ENCODE measurements at regions not wholly inside any gene's neighbourhood (a gene's known extent, or its start where the extent isn't known, plus 50 kb on each side); places are given as distances from the start of the nearest gene placed in this dataset.
"Not testable (repeated sequence)": the region's sequence is repeated elsewhere in the genome, so short reads cannot be mapped to it uniquely, and the experiment has no call there.

GRCh38 chr4:3644849-3645627, 112.8 kb upstream of the LRPAP1 start:
- Mint-ChIP-seq H3K4me1 (ENCODE audit: low read depth) (no peaks in the 10 kb centered on the region), H3K27me3 (no peaks in the 10 kb centered on the region), H3K27ac (no peak overlapping the region), H3K4me3 (no peak overlapping the region), H3K36me3 (ENCODE audit: low read depth) (no peaks in the 10 kb centered on the region), H3K9me3 (no peaks in the 10 kb centered on the region)
- DNase-seq: no peak

- Mint-ChIP-seq H3K27me3 (no peaks in the 10 kb centered on the region), H3K4me3 (no peak overlapping the region), H3K27ac (no peak overlapping the region), H3K36me3 (ENCODE audit: low read depth) (no peaks in the 10 kb centered on the region), H3K4me1 (ENCODE audit: low read depth) (no peaks in the 10 kb centered on the region), H3K9me3 (no peaks in the 10 kb centered on the region)
- no peak for DNase-seq
Measured at GRCh38 chr4:3643518-3644433, 111.6 kb upstream of the LRPAP1 start.

- no peaks in the 10 kb centered on the region for H3K4me1 Mint-ChIP-seq (ENCODE audit: low read depth)
- no peak overlapping the region for H3K4me3 Mint-ChIP-seq
- H3K27ac Mint-ChIP-seq: no peak overlapping the region
- no peak for DNase-seq
- H3K9me3 Mint-ChIP-seq: no peaks in the 10 kb centered on the region
- H3K36me3 Mint-ChIP-seq (ENCODE audit: low read depth): no peaks in the 10 kb centered on the region
- H3K27me3 Mint-ChIP-seq: no peaks in the 10 kb centered on the region
Measured at GRCh38 chr4:3642806-3643517, 110.7 kb upstream of the LRPAP1 start.

- no peaks in the 10 kb centered on the region for H3K4me1 Mint-ChIP-seq (ENCODE audit: low read depth)
- H3K9me3 Mint-ChIP-seq: no peaks in the 10 kb centered on the region
- DNase-seq: no peak
- H3K4me3 Mint-ChIP-seq: no peak overlapping the region
- H3K36me3 Mint-ChIP-seq (ENCODE audit: low read depth): no peaks in the 10 kb centered on the region
- no peak overlapping the region for H3K27ac Mint-ChIP-seq
- no peaks in the 10 kb centered on the region for H3K27me3 Mint-ChIP-seq
Measured at GRCh38 chr4:3642056-3642630, 109.9 kb upstream of the LRPAP1 start.

- Mint-ChIP-seq H3K4me3 (no peak overlapping the region), H3K27me3 (peaks cover 4% of the 10 kb centered on the region), H3K9me3 (no peaks in the 10 kb centered on the region), H3K36me3 (ENCODE audit: low read depth) (no peaks in the 10 kb centered on the region), H3K4me1 (ENCODE audit: low read depth) (no peaks in the 10 kb centered on the region), H3K27ac (no peak overlapping the region)
- no peak for DNase-seq
Measured at GRCh38 chr4:3641501-3641900, 109.3 kb upstream of the LRPAP1 start.

GRCh38 chr4:3640587-3640962, 108.4 kb upstream of the LRPAP1 start:
- DNase-seq: no peak
- no peaks in the 10 kb centered on the region for H3K4me1 Mint-ChIP-seq (ENCODE audit: low read depth)

GRCh38 chr4:3639613-3640586, 107.7 kb upstream of the LRPAP1 start:
- Mint-ChIP-seq H3K27me3 (peaks cover 5% of the 10 kb centered on the region), H3K4me1 (ENCODE audit: low read depth) (no peaks in the 10 kb centered on the region), H3K9me3 (no peaks in the 10 kb centered on the region), H3K36me3 (ENCODE audit: low read depth) (no peaks in the 10 kb centered on the region), H3K4me3 (no peak overlapping the region), H3K27ac (no peak overlapping the region)
- DNase-seq: no peak

More at GRCh38 chr4:3640587-3640962, 108.4 kb upstream of the LRPAP1 start:
- Mint-ChIP-seq H3K9me3 (no peaks in the 10 kb centered on the region), H3K27me3 (peaks cover 5% of the 10 kb centered on the region), H3K36me3 (ENCODE audit: low read depth) (no peaks in the 10 kb centered on the region), H3K4me3 (no peak overlapping the region), H3K27ac (no peak overlapping the region)

GRCh38 chr4:3638080-3638795, 106.0 kb upstream of the LRPAP1 start:
- DNase-seq: no peak
- Mint-ChIP-seq H3K9me3 (no peaks in the 10 kb centered on the region), H3K4me3 (no peak overlapping the region), H3K27ac (no peak overlapping the region), H3K27me3 (peaks cover 5% of the 10 kb centered on the region), H3K4me1 (ENCODE audit: low read depth) (no peaks in the 10 kb centered on the region), H3K36me3 (ENCODE audit: low read depth) (no peaks in the 10 kb centered on the region)

GRCh38 chr4:3637326-3638016, 105.2 kb upstream of the LRPAP1 start:
- no peak overlapping the region for H3K27ac Mint-ChIP-seq
- H3K27me3 Mint-ChIP-seq: peaks cover 5% of the 10 kb centered on the region
- DNase-seq: no peak
- H3K36me3 Mint-ChIP-seq (ENCODE audit: low read depth): no peaks in the 10 kb centered on the region
- H3K9me3 Mint-ChIP-seq: no peaks in the 10 kb centered on the region
- H3K4me3 Mint-ChIP-seq: no peak overlapping the region
- H3K4me1 Mint-ChIP-seq (ENCODE audit: low read depth): no peaks in the 10 kb centered on the region

- no peak for DNase-seq
- Mint-ChIP-seq H3K4me1 (ENCODE audit: low read depth) (no peaks in the 10 kb centered on the region), H3K27me3 (peaks cover 5% of the 10 kb centered on the region), H3K9me3 (no peaks in the 10 kb centered on the region), H3K27ac (no peak overlapping the region), H3K4me3 (no peak overlapping the region), H3K36me3 (ENCODE audit: low read depth) (no peaks in the 10 kb centered on the region)
Measured at GRCh38 chr4:3636646-3637320, 104.6 kb upstream of the LRPAP1 start.

GRCh38 chr4:3636020-3636419, 103.8 kb upstream of the LRPAP1 start:
- not testable (repeated sequence) for H3K27me3 Mint-ChIP-seq; H3K9me3 Mint-ChIP-seq; H3K36me3 Mint-ChIP-seq (ENCODE audit: low read depth); H3K4me3 Mint-ChIP-seq; H3K4me1 Mint-ChIP-seq (ENCODE audit: low read depth); H3K27ac Mint-ChIP-seq; DNase-seq

All from activated T-cell treated with anti-CD3 and anti-CD28 coated beads, Interleukin-2, amount 50 U/mL, for 24 hours (primary cell).